NCI-H446 treated with DMSO at 0.1 percent for 48 hours (cell line): ENCODE measurements at regions not wholly inside any gene's neighbourhood (a gene's known extent, or its start where the extent isn't known, plus 50 kb on each side); places are given as distances from the start of the nearest gene placed in this dataset.

Experiments used
- DNase-seq: peaks from one replicate; lab custom pipeline; 2025; lab: John Stamatoyannopoulos, UW

DNA sequence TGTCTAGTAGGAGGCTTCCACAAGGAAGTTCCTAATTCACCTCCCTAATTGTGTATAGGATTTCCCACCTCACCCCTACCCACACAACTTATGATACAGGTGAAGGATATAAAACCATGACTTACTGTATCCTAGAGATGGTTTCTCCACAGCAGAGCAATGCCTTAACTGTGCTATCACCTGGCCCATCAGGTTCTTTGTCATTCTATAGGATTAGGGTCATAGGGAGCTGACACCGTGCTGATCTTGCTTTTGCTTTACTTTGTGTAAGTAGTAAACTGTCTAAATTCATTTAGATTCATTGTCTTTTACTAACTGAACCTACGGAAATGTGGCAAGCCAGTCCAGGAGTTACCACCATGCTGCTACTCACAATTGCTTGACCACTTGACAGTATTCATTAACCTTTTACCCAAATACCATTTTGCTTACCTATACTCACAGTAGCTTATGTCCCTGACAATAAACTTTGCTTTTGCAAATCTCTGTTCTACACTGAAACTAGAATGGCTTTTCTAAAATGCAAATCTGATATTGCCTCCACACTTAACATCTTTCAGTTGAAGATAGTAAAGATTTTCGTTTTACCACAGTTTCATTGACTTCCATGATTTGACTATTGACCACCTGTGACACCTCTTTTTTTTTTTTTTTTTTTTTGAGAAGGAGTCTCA, 147.6 kb downstream of the IFI44 start:
- DNase-seq = no peak

DNA sequence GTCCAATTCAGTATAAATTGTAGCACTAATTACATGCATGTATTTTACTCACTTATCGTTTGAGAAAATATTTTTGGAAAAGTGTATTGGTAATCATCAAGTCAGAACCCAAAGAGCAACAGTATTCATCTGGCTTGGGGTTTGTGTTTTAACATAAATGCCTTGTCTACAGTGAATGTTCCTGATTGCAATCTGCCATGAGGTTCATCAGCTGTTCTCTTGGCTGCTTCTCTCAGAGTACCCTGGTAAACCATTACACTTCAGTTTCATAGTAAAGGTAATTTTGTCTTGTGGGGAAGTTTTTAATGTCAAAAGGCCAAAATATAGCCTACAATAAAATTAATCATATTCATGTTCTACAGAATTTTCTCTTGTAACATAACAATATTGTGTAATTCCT, 150.3 kb downstream of the IFI44 start:
- DNase-seq = no peak

DNA sequence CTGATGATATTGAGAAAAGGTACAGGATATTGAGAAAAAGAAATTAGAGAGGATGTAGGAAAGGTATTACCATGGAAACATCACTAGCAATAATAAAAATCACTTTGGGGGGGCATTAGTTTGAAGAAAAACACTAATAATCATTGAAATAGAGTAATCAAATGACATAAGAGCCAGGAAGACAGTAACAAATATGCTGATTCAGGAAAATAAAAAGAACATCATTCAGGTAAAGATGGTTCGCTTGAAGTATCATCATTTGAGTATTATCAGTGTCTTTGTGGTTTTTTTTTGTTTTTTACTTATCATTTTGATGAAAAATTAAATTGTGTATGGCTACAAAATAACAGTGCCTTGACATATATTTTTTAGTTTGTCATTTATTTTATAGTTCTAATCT, 164.5 kb downstream of the IFI44 start:
- DNase-seq = no peak

DNA sequence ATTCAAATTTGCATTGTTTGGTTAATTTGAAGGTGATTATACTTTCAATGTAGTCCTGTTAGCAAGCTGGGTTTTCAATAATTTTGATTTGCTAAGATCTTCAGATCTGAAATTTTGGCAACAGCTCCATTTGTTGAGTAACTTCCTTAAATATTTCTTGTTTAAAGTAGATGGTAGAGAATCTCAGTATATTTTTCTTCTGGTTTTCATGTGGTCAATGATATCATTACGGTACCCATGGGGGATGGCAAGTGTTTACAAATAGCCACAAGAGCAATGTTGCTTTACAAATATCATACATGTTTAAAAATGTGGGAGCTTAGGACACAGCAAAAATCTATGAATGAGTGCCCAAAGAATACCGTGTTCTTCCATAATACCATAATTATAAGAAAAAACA, 175.9 kb downstream of the IFI44 start:
- DNase-seq = no peak

DNA sequence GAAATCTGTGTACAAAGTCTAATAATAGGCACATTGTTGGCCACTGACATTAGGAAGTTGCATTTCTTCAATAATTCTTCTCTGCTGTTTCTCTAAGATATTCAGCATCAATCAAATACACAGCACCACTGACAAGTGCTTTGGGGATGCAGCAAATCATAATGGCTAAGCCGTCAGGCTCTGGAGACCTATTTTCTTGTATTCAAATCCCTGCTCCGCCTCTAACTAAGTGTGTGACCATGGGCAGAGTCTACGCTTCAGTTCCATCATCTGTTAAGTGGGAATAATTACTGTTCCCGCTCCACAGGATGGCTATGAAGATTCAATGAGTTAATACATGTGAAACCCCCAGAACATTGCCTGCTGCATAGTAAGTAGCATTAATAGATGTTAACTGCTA, 176.9 kb downstream of the ADGRL4 start:
- no peak for DNase-seq

DNA sequence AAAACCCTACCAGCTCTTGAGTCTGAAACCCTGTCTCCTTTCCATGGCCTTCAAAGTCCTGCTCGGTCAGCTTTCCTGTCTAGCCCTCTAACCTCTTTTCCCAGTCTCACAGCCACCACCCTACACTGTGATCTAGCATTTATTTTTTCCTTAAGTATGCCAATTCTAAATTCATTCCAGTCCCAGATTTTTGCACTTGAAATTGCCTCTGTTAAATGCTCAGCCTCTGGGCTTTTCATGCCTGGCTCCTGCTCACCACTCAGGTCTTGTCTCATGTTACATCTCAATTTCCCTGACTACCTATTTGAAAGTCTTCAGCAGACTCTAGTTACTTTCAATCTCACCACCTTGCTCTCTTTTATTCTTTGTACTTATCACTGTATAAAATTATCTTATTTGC, 176.2 kb downstream of the ADGRL4 start:
- no peak for DNase-seq

DNA sequence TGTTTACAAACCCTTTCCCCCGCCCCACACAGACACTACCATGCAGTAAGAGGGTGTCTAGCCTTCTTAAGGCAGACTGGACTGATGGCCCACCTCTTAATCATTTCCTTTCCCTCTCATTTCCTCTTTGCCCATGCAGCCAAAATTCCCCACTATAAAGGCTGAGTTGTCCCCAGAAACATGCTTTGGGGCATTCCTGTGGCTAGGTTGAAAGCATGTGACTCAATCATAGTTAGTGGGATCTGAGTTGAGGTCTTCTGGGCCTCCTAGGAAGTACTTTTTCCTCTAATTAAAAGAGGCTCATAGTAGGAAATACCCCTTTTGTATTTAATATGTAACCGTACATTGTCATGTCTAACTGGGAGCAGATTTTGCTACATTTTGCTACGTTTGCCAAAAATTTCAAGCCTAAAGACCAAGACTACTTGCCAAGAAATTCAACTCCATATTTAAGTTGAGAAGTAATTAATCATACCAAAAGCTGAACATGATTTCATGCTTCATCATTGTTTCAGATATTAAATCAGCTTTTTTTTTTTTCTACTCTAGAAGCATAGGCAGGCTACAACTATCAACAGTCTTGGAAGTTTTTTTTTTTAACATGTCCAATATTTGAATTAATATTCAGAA, 174.7 kb downstream of the ADGRL4 start:
- peak; percentile 87 for DNase-seq

DNA sequence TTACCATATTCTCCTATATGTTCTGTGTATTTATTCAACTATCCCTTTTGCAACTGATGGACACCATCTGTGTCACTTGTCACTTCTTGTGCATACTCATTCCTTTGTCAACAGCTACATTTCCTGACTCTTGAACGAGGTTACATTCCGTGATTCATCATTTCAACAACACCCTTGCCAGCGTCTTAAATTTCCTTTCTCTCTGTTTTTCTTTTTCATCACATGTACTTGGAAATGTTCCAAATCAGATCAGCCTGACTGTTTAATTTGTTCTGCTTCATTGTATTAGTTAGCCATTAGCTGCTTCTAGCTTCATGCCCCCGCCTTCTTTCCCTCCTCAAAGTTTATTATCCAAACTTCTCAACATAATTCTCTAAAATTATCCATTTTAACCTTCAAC, 173.0 kb downstream of the ADGRL4 start:
- DNase-seq = peak; percentile 77

DNA sequence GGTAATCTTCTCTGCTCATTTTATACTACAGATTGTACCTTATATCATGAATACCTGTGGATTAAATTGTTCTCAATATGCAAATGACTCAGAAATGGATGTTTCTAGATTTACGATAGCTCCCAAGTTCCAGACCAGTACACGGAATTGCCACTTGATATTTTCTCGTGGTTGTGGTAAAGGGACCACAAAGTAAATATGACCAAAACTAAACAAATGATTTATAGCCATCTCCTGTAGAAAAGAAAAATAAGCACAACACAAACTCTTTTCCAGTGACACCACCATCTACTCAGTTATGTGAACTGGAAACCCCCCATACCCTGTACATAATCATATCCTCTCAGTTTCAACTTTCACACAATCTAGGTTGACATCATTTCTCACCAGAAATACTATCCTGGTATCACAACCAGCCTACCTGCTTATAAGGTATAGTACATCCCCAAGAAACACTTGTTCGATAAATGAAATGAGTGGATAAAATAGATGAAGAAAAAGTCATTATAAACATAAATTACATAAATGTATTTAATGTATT, 172.3 kb downstream of the ADGRL4 start:
- DNase-seq = no peak

DNA sequence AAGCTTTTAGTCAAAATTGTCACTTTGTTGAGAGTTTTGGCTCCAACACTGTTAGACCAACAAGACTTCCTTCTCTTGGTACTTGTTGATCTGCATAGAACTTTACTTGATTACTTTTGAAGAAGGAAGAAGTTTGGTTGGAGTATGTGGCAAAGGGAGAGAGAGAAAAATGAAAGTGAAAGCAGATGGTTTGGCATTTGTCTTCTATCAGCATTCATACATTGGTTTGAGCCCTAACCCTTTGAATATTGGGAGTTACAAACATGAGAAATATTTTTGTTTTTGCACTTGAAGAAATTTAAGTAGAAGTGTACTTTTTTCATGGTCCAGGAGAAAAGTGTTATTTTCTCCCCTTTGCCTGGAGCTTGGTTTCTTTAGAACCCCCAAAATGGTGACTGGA, 169.8 kb downstream of the ADGRL4 start:
- DNase-seq = no peak

DNA sequence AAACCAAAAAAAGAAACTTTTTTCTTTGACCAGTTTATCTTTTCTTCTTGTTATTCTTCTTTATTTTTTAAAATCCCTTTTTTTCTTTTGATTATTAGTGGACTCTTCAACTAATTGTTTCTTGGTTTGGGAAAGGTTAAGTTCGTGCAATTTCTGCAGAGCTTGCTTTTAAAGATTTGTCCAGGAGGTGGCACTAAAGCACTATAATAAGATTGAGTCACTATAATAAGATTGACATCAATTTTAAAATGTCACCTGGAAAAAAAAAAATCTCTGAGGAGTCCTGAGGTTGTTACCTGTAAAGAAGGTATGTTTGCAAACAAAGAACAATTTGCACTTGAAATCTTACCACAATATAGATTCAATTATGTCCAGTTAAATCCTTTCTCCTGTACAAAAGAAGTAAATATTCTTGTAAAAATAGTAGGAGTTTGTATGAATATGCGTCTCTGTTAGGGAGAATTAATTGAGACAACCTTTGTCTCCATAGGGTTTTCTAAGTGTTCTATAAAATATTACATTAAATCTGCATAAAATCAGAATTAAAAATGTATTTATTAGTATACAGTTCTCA, 166.7 kb downstream of the ADGRL4 start:
- peak; percentile 30 for DNase-seq
